ENCODE measurements at regions not wholly inside any gene's neighbourhood (a gene's known extent, or its start where the extent isn't known, plus 50 kb on each side); places are given as distances from the start of the nearest gene placed in this dataset.
A peak's percentile ranks its signal among the peaks of the same experiment; 100 is the strongest.
"Not testable (repeated sequence)": the region's sequence is repeated elsewhere in the genome, so short reads cannot be mapped to it uniquely, and the experiment has no call there.

GRCh38 chr2:138928374-138929021 lies 148.3 kb upstream of the NXPH2 start:
- DNase-seq (ENCODE audit: low spot score) = no peak

DNA sequence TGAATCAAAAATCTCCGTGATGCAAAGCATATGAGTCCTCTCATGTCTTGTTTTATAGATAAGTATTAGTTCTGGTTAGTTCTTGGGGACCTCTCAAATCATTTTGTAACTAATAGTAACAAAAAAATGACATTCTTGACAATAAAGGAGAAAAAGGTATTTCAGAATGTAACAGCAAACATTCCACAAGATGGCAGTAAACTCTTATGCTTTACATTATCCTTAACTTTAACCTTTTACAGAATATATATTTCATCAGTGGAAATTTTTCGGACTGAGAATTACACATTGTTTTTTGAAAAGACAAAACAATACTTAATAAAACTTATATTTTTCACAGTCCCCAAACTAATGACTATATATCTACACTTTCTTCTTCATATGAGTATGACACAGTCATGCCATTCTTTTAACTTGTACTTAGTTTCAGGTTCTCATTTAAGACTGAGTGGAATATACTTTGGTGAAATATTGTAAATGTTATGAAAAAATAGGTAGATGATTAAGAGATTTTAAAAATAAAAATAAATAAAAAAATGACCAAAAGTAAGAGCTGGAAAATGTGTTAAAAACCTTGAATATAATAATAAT lies 142.9 kb upstream of the NXPH2 start:
- no peak for DNase-seq (ENCODE audit: low spot score)

DNA sequence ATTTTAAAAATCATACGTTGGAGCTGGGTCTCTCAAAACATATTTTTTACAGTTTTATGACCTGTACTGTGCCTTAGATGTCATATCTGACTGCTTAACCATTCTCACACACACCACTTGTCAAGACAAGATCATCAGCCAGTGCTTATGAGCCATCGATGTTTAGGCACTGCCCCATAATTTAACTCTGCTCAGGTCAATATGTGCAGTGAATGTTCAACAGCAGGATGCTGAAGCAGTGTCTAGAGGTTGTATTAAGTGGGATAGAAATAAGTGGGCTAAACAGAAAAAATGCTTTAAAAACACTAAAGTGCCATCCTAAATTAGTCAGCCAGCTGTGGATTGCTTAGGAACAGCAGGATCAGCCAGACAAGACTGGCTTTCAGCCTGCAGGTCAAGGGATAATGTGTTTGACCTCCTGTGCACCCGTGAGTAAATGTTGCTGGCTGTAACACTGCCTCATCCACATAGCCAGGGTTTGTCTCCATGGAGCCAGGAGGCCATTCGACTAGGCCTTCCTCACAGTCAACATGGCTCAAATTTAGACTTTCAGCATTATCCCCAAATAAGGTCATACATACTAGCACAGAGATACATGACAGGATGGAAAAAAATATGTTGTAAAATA lies 139.0 kb upstream of the NXPH2 start:
- no peak for DNase-seq (ENCODE audit: low spot score)

DNA sequence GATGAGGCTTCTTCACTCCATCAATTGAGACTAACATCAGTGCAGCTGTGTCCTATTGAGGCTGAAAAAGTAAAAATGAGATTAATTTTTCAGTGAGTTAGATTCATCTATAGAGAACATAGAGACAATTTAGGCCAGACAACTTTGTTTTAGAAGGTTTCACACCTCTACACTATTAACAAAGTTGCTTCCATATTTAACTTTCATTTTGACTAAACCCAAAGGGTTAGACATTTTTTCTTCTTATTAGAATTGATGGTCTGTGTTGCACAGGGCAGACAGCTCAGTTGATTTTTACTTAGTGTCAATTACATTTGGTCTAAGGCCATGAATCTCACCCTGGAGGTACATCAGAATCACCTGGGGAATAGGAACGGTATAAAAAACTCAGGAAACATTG lies 130.2 kb upstream of the NXPH2 start:
- no peak for DNase-seq (ENCODE audit: low spot score)

GRCh38 chr2:138906549-138906948 lies 126.4 kb upstream of the NXPH2 start:
- no peak for DNase-seq (ENCODE audit: low spot score)

DNA sequence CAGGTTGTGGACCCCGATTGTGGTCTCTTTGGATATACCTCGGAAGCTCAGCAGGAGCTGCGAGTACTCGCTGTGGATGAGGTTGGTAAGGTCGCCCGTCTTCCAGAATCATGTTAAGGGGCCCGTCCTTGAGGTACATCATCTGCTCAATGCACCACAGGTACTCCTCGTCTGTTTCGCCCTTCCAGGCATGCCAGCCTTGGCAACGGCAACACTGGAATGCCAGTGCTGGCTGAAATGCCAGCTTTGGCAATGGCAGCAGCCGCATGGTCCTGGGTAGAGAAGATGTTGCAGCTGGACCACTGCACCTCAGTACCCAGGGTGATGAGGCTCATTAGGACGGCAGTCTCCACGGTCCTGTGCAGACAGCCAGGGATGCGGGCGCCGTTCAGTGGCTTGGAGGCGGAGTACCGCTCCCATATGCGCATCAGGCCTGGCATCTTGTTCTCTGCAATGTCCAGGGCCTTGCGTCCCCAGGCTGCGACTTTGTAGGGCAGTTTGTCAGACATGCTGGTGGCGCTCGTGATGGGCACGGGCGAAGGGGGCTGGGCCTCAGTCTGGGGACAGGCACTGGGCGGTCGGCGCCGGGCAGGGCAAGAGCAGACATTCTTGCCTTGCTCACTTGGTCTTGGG lies 122.2 kb upstream of the NXPH2 start:
- DNase-seq (ENCODE audit: low spot score) = no peak

DNA sequence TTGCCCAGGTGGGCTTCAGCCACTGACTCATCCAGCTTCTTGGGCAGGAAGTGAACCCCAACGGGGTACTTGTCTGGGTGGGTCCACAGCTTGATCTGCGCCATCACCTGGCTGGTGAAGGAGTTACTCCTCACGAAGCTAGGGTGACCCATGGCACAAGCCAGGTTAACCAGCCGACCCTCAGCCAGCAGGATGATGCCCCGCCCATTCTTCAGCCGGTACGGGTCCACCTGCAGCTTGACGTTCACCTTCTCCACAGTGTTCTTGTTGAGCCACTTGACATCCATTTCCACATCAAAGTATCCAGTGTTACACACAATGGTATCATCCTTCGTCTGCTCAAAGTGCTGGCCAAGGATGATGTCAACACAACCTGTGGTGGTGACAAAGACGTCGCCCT lies 121.3 kb upstream of the NXPH2 start:
- DNase-seq (ENCODE audit: low spot score) = no peak

DNA sequence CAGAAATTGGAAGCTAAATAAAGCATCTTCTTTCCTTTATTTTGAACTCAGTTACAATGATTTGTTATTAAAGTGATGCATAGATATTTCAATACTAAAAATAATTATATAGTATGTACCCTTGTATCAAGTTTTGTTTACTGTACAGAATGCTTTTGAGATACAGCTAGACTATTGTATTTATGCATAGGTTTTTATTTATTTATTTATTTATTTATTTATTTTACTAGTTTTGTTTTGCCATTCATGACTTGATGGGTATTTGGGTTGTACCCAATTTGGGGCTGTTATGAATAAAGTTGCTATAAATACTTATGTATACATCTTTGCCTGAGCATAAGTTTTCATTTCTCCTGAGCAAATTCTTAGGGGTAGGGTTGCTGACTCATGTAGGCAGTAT lies 118.7 kb upstream of the NXPH2 start:
- DNase-seq (ENCODE audit: low spot score) = no peak

DNA sequence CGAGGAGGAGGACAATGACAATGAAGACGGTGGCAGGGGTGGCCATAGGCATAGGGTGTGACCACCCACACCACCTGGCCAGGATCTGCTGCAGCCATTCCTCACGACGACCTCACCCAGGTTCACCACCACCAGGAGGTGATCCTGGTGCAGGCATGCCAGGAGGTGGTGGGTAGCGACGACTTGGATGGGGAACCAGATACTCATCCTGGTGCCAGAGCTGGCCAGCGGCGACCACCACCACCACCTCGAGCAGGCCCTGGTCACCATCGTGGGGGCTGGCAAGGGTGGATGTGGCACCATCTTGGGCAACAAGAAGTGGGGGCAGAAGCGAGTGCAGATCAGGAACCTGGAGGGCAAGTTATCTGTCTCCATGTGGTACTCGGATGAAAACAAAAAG lies 117.1 kb upstream of the NXPH2 start:
- no peak for DNase-seq (ENCODE audit: low spot score)

DNA sequence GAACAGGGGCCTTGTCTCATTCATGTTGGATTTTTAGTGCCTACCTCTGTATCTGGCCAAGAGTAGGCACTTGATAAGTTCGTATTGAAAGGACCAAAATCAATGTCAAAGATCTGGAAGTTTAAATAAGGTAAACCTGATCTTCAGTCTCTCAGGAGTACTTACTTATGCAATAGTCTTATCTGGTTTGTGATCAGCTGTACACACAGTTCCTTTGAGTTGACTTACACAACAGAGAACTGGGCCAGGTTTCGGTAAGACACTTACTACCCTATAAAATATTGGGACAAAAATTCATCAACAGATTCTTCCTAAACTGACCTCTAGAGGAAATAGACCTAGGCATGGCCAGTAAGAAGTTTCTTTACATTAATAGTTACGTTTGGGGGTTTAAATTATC lies 113.6 kb upstream of the NXPH2 start:
- no peak for DNase-seq (ENCODE audit: low spot score)

DNA sequence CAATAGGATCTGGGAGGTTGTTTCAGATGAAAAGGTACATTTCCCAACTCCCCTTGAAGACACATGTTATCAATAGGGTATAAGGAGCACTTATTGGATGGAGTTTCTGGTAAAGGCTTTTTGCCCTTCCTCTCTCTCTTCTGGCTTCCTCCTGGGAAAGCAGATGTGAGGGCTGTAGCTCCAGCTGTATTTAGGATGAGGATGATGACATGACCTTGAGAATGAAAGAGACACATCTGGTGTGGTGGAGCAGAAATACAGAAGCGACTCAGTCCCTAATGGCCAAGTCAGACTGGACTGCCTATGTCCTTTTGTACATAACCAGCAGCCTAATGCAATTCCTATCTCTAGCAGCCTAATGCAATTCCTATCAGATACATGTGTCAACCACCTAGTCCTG lies 100.9 kb upstream of the NXPH2 start:
- DNase-seq (ENCODE audit: low spot score) = no peak

- no peak for DNase-seq (ENCODE audit: low spot score)
Observed at GRCh38 chr2:138879931-138880330, 99.7 kb upstream of the NXPH2 start.

- DNase-seq (ENCODE audit: low spot score) = no peak
Observed at GRCh38 chr2:138877421-138877820, 97.2 kb upstream of the NXPH2 start.

GRCh38 chr2:138874251-138874650 lies 94.1 kb upstream of the NXPH2 start:
- no peak for DNase-seq (ENCODE audit: low spot score)

DNA sequence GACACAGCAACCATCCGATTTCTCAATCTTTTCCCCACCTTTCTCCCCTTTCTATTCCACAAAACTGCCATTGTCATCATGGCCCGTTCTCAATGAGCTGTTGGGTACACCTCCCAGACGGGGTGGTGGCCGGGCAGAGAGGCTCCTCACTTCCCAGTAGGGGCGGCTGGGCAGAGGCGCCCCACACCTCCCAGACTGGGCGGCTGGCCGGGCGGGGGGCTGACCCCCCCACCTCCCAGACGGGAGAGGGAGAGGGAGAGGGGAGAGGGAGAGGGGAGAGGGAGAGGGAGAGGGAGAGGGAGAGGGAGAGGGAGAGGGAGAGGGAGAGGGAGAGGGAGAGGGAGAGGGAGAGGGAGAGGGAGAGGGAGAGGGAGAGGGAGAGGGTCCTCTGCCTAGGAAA lies 91.9 kb upstream of the NXPH2 start:
- DNase-seq (ENCODE audit: low spot score) = not testable (repeated sequence)

GRCh38 chr2:138871312-138871711 lies 91.1 kb upstream of the NXPH2 start:
- no peak for DNase-seq (ENCODE audit: low spot score)

GRCh38 chr2:138867341-138867740 lies 87.2 kb upstream of the NXPH2 start:
- DNase-seq (ENCODE audit: low spot score) = no peak

DNA sequence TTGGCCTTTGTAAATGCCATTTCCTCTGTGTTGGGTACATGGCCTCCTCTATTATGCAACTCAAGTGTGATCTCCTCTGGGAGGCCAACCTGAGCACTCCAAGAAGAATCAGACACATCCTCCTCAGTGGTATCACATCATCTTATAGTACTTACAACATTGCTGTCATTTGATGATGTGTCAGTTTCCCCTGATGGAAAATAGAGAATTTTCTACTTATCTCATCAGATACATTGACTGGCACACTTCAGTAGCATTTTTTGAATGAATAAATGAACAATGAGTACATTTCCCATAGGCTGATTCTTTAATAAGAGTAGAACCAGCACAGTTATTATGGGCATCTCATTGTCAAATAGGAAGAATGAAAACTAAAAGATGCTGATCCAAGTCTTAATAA lies 86.6 kb upstream of the NXPH2 start:
- no peak for DNase-seq (ENCODE audit: low spot score)

DNA sequence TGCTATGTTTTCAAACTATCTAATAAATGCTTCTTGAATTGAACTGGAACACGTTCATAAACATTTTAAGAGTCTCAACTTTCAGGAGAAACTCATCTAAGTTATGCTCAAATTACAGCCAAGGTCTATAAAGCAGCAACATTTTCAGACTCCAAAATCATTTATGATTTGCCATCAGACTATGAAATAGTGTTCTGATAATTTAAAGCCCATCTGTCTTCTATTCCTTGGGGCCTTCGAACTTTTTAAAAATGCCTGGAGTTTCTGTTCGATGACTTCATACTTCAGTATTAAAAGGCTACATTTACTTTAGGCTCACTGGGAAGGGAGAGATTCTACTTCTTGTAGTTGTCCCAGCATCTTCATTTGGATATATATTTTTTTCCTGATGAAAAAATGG lies 73.6 kb upstream of the NXPH2 start:
- DNase-seq (ENCODE audit: low spot score) = no peak

- no peak for DNase-seq (ENCODE audit: low spot score)
Observed at GRCh38 chr2:138853296-138853695, 73.1 kb upstream of the NXPH2 start.

GRCh38 chr2:138846216-138846821 lies 66.1 kb upstream of the NXPH2 start:
- DNase-seq (ENCODE audit: low spot score) = peak; percentile 17

- no peak for DNase-seq (ENCODE audit: low spot score)
Observed at GRCh38 chr2:138842341-138842740, 62.2 kb upstream of the NXPH2 start.

GRCh38 chr2:138841459-138841858 lies 61.3 kb upstream of the NXPH2 start:
- DNase-seq (ENCODE audit: low spot score) = no peak
